GM18511 (cell line): ENCODE measurements at regions not wholly inside any gene's neighbourhood (a gene's known extent, or its start where the extent isn't known, plus 50 kb on each side); places are given as distances from the start of the nearest gene placed in this dataset.

Source experiments
- ATAC-seq: cut with Tn5 transposase; IDR thresholded peaks from one replicate; pipeline ENCODE4 v1.9.1; 2021; ENCODE audit warnings: mild to moderate bottlenecking, moderate library complexity; ENCODE audit not compliant: unreplicated experiment

- no peak for ATAC-seq
Measured at GRCh38 chr2:191557841-191558240, 120.1 kb upstream of the NABP1 start.

GRCh38 chr2:191559569-191559968 is 118.4 kb upstream of the NABP1 start:
- no peak for ATAC-seq

GRCh38 chr2:191560411-191560980 is 117.4 kb upstream of the NABP1 start:
- ATAC-seq = no peak

GRCh38 chr2:191565120-191565519 is 112.8 kb upstream of the NABP1 start:
- no peak for ATAC-seq

- ATAC-seq = peak; percentile 73
Measured at GRCh38 chr2:191565647-191566198, 112.2 kb upstream of the NABP1 start.

- peak; percentile 75 for ATAC-seq
Measured at GRCh38 chr2:191566344-191566743, 111.6 kb upstream of the NABP1 start.

- no peak for ATAC-seq
Measured at GRCh38 chr2:191567206-191567605, 110.7 kb upstream of the NABP1 start.

GRCh38 chr2:191569025-191569424 is 108.9 kb upstream of the NABP1 start:
- no peak for ATAC-seq

GRCh38 chr2:191571163-191571769 is 106.7 kb upstream of the NABP1 start:
- ATAC-seq = peak; percentile 72

- ATAC-seq = no peak
Measured at GRCh38 chr2:191572319-191572718, 105.6 kb upstream of the NABP1 start.

GRCh38 chr2:191573216-191573615 is 104.7 kb upstream of the NABP1 start:
- ATAC-seq = no peak

GRCh38 chr2:191574232-191574631 is 103.7 kb upstream of the NABP1 start:
- no peak for ATAC-seq

GRCh38 chr2:191577605-191578004 is 100.3 kb upstream of the NABP1 start:
- ATAC-seq = no peak

- no peak for ATAC-seq
Measured at GRCh38 chr2:191578031-191578430, 99.9 kb upstream of the NABP1 start.

- ATAC-seq = no peak
Measured at GRCh38 chr2:191580581-191580980, 97.4 kb upstream of the NABP1 start.

- ATAC-seq = no peak
Measured at GRCh38 chr2:191581003-191581402, 96.9 kb upstream of the NABP1 start.

GRCh38 chr2:191582355-191582754 is 95.6 kb upstream of the NABP1 start:
- ATAC-seq = no peak

- ATAC-seq = no peak
Measured at GRCh38 chr2:191591025-191591424, 86.9 kb upstream of the NABP1 start.

GRCh38 chr2:191593622-191594385 is 84.1 kb upstream of the NABP1 start:
- no peak for ATAC-seq

- no peak for ATAC-seq
Measured at GRCh38 chr2:191597186-191597751, 80.7 kb upstream of the NABP1 start.

- no peak for ATAC-seq
Measured at GRCh38 chr2:191598296-191598695, 79.6 kb upstream of the NABP1 start.

- ATAC-seq = no peak
Measured at GRCh38 chr2:191601060-191601459, 76.9 kb upstream of the NABP1 start.
